ENCODE measurements at regions not wholly inside any gene's neighbourhood (a gene's known extent, or its start where the extent isn't known, plus 50 kb on each side); places are given as distances from the start of the nearest gene placed in this dataset.

GRCh38 chrX:38879631-38880220 lies 78.5 kb downstream of the MID1IP1 start:
- TF ChIP-seq, protein P1, sequence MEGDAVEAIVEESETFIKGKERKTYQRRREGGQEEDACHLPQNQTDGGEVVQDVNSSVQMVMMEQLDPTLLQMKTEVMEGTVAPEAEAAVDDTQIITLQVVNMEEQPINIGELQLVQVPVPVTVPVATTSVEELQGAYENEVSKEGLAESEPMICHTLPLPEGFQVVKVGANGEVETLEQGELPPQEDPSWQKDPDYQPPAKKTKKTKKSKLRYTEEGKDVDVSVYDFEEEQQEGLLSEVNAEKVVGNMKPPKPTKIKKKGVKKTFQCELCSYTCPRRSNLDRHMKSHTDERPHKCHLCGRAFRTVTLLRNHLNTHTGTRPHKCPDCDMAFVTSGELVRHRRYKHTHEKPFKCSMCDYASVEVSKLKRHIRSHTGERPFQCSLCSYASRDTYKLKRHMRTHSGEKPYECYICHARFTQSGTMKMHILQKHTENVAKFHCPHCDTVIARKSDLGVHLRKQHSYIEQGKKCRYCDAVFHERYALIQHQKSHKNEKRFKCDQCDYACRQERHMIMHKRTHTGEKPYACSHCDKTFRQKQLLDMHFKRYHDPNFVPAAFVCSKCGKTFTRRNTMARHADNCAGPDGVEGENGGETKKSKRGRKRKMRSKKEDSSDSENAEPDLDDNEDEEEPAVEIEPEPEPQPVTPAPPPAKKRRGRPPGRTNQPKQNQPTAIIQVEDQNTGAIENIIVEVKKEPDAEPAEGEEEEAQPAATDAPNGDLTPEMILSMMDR (IDR thresholded peaks at IDR 0.05; ENCODE audit: low read depth, low read length, missing input control), result no peak
- TF ChIP-seq RXRA (IDR thresholded peaks at IDR 0.05), result no peak
- TF ChIP-seq MAX (IDR thresholded peaks at IDR 0.05), result no peak
- no peak for TF ChIP-seq EGR1 (IDR thresholded peaks at IDR 0.05; ENCODE audit: low read depth in 2 of 2)
- TF ChIP-seq GABPA (IDR thresholded peaks at IDR 0.05 in 1 of 2, conservative IDR thresholded peaks at IDR 0.05 in 1 of 2), result no peak
- no peak for TF ChIP-seq TAF1 (conservative IDR thresholded peaks at IDR 0.05)
- TF ChIP-seq RAD21 (IDR thresholded peaks at IDR 0.05), result no peak
- no peak for TF ChIP-seq ATF3 (IDR thresholded peaks at IDR 0.05)
- TF ChIP-seq HNF4G (IDR thresholded peaks at IDR 0.05), result no peak
